ENCODE measurements at regions not wholly inside any gene's neighbourhood (a gene's known extent, or its start where the extent isn't known, plus 50 kb on each side); places are given as distances from the start of the nearest gene placed in this dataset.

DNA sequence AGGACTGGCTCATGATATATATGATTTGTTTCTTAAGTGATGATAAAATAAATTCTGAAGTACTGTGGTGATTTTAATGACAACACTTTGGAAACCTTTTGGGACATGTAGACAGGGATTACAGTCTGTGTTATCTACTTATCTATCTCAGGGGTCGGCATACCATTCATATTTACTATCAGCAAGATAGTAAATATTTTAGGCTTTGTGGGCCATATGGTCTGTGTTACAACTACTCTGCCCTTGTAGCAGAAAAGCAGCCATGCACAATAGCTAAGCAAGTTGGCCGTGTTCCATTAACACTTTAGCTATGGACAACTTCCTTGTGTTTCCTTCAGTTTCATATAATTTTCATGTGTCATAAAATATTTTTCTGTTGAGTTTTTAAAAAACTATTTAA is 97.8 kb upstream of the PRPS1L1 start:
- no peaks in the 10 kb centered on the region for H3K4me1 ChIP-seq (ENCODE audit: control insufficient read depth in 1 of 2, insufficient read depth in 2 of 2, low read length in 2 of 2)
- no peaks in the 10 kb centered on the region for H3K9me2 ChIP-seq (ENCODE audit: insufficient read depth)
- H3K27ac ChIP-seq (ENCODE audit: low read depth, low read length): no peak overlapping the region
- no peaks in the 10 kb centered on the region for H4K20me1 ChIP-seq (ENCODE audit: insufficient read depth)
- RAD21 ChIA-PET (ENCODE audit: low non-redundant PET in 1 of 2, low total read pairs in 2 of 2, uncharacterized antibody in 2 of 2, unreplicated experiment in 2 of 2): no interaction called here
- ATAC-seq: no peak
- no peak for TF ChIP-seq JUND (IDR thresholded peaks at IDR 0.05)
- TF ChIP-seq ZNF274 (IDR thresholded peaks at IDR 0.05; ENCODE audit: low read depth, low read length): no peak
- TF ChIP-seq REST (IDR thresholded peaks at IDR 0.05; ENCODE audit: low read depth): no peak
- TF ChIP-seq EZH2phosphoT487 (IDR thresholded peaks at IDR 0.05; ENCODE audit: borderline replicate concordance): no peak
- TF ChIP-seq CBX3 (IDR thresholded peaks at IDR 0.05; ENCODE audit: low read depth): no peak
- TF ChIP-seq SIN3A (IDR thresholded peaks at IDR 0.05; ENCODE audit: low read depth): no peak
- no peak for TF ChIP-seq YY1 (IDR thresholded peaks at IDR 0.05; ENCODE audit: extremely low read depth, insufficient replicate concordance, low read depth, low read length)
- TF ChIP-seq SRF (IDR thresholded peaks at IDR 0.05; ENCODE audit: low read depth): no peak
- no peak for TF ChIP-seq POLR2A (IDR thresholded peaks at IDR 0.05; ENCODE audit: borderline replicate concordance, extremely low read depth, insufficient read depth, insufficient read length)
- no peak for TF ChIP-seq ELF1 (IDR thresholded peaks at IDR 0.05; ENCODE audit: borderline replicate concordance, low read depth)
- no peak for TF ChIP-seq RAD21 (IDR thresholded peaks at IDR 0.05; ENCODE audit: low read depth)
- no peak overlapping the region for H3K9ac ChIP-seq (ENCODE audit: low read length)
- no peak overlapping the region for H3K4me3 ChIP-seq (replicated peaks in 1 of 2; ENCODE audit: low read depth in 1 of 2, low read length in 2 of 2)
- H3K4me2 ChIP-seq (ENCODE audit: low read length): no peak overlapping the region
- H3K9me3 ChIP-seq (ENCODE audit: control insufficient read depth in 1 of 2, insufficient read depth in 1 of 2, low read depth in 1 of 2, low read length in 2 of 2): no peaks in the 10 kb centered on the region
- no peaks in the 10 kb centered on the region for H3K36me3 ChIP-seq (ENCODE audit: control insufficient read depth in 1 of 2, insufficient read depth in 2 of 2, low read length in 2 of 2)
- CTCF ChIA-PET: no interaction called here
- no peaks in the 10 kb centered on the region for H3K27me3 ChIP-seq (ENCODE audit: insufficient read depth, low read length)
- POLR2A ChIA-PET: no interaction called here
- BruUV-seq (replicated peaks): no TSS peak
- no peak for DNase-seq (ENCODE audit: low read depth, low spot score)
- H3K79me2 ChIP-seq (ENCODE audit: insufficient read depth, low read length): no peaks in the 10 kb centered on the region
- intact Hi-C loops (cut with micrococcal nuclease): no loop called here
- H2AFZ ChIP-seq (ENCODE audit: low read depth, low read length, poor library complexity, severe bottlenecking): no peak overlapping the region
